IPS-15b (cell line): ENCODE measurements at regions not wholly inside any gene's neighbourhood (a gene's known extent, or its start where the extent isn't known, plus 50 kb on each side); places are given as distances from the start of the nearest gene placed in this dataset.
"Not testable (repeated sequence)": the region's sequence is repeated elsewhere in the genome, so short reads cannot be mapped to it uniquely, and the experiment has no call there.

Experiments used
- H3K27me3 ChIP-seq: one replicate; pipeline ENCODE4 v1.6.1; 2013; ENCODE audit warnings: low read length; ENCODE audit not compliant: control insufficient read depth, insufficient read depth
- H3K36me3 ChIP-seq: one replicate; pipeline ENCODE4 v1.6.1; 2013; ENCODE audit warnings: low read length; ENCODE audit not compliant: control insufficient read depth, insufficient read depth
- H3K4me1 ChIP-seq: one replicate; pipeline ENCODE4 v1.6.1; 2013; ENCODE audit warnings: mild to moderate bottlenecking, low read length; ENCODE audit not compliant: control insufficient read depth, insufficient read depth
- H3K4me3 ChIP-seq: one replicate; pipeline ENCODE4 v1.5.1; 2013; ENCODE audit warnings: low read depth, low read length
- H3K9ac ChIP-seq: one replicate; pipeline ENCODE4 v1.6.1; 2013; ENCODE audit warnings: low read depth, mild to moderate bottlenecking, low read length
- H3K9me3 ChIP-seq: one replicate; pipeline ENCODE4 v1.6.1; 2013; ENCODE audit warnings: mild to moderate bottlenecking, low read length; ENCODE audit not compliant: control insufficient read depth, insufficient read depth

GRCh38 chr4:19556276-19556675 is 695.4 kb upstream of the SLIT2 start:
- H3K9ac ChIP-seq, H3K4me3 ChIP-seq, H3K36me3 ChIP-seq, H3K9me3 ChIP-seq, H3K4me1 ChIP-seq, H3K27me3 ChIP-seq: not testable (repeated sequence)

- H3K9me3 ChIP-seq: no peaks in the 10 kb centered on the region
- no peaks in the 10 kb centered on the region for H3K27me3 ChIP-seq
- no peaks in the 10 kb centered on the region for H3K4me1 ChIP-seq
Observed at GRCh38 chr4:19547463-19547862, 704.2 kb upstream of the SLIT2 start.

GRCh38 chr4:19544446-19545125 is 707.1 kb upstream of the SLIT2 start:
- Histone ChIP-seq H3K4me1 (no peaks in the 10 kb centered on the region), H3K4me3 (no peak overlapping the region), H3K36me3 (no peaks in the 10 kb centered on the region), H3K9ac (no peak overlapping the region), H3K27me3 (no peaks in the 10 kb centered on the region), H3K9me3 (no peaks in the 10 kb centered on the region)

More at GRCh38 chr4:19547463-19547862, 704.2 kb upstream of the SLIT2 start:
- H3K4me3 ChIP-seq: no peak overlapping the region
- no peaks in the 10 kb centered on the region for H3K36me3 ChIP-seq
- no peak overlapping the region for H3K9ac ChIP-seq

GRCh38 chr4:19540859-19541540 is 710.7 kb upstream of the SLIT2 start:
- H3K9ac ChIP-seq: no peak overlapping the region
- H3K4me3 ChIP-seq: no peak overlapping the region
- H3K27me3 ChIP-seq: no peaks in the 10 kb centered on the region
- H3K9me3 ChIP-seq: no peaks in the 10 kb centered on the region
- no peaks in the 10 kb centered on the region for H3K36me3 ChIP-seq
- no peaks in the 10 kb centered on the region for H3K4me1 ChIP-seq

DNA sequence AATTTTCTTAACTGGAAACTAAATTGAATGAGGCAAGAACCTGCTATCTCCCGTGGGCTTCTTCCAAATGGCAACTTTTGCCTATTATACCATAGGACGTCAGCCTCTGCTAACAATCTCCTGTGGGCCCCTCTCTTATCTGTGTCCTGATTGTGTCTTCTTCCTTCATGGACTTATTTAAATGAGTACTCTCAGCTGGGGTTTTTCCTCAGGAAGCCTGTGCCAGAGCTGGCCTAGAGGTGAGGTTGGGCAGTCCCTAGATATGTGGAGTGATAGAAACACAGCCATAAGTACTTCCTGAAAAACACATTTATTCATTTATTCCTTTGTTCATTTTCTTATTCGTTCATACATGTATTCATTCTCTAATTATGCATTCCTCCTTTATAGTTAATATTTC is 712.5 kb upstream of the SLIT2 start:
- no peak overlapping the region for H3K4me3 ChIP-seq
- H3K27me3 ChIP-seq: no peaks in the 10 kb centered on the region
- H3K9me3 ChIP-seq: no peaks in the 10 kb centered on the region
- no peaks in the 10 kb centered on the region for H3K36me3 ChIP-seq
- no peak overlapping the region for H3K9ac ChIP-seq
- no peaks in the 10 kb centered on the region for H3K4me1 ChIP-seq

- Histone ChIP-seq H3K27me3 (no peaks in the 10 kb centered on the region), H3K36me3 (no peaks in the 10 kb centered on the region), H3K9ac (no peak overlapping the region), H3K9me3 (no peaks in the 10 kb centered on the region), H3K4me1 (no peaks in the 10 kb centered on the region), H3K4me3 (no peak overlapping the region)
Observed at GRCh38 chr4:19534159-19534558, 717.5 kb upstream of the SLIT2 start.

- H3K4me1 ChIP-seq: no peaks in the 10 kb centered on the region
- H3K9ac ChIP-seq: no peak overlapping the region
- H3K9me3 ChIP-seq: no peaks in the 10 kb centered on the region
- no peak overlapping the region for H3K4me3 ChIP-seq
- H3K36me3 ChIP-seq: no peaks in the 10 kb centered on the region
- no peaks in the 10 kb centered on the region for H3K27me3 ChIP-seq
Observed at GRCh38 chr4:19531906-19532848, 719.5 kb upstream of the SLIT2 start.

DNA sequence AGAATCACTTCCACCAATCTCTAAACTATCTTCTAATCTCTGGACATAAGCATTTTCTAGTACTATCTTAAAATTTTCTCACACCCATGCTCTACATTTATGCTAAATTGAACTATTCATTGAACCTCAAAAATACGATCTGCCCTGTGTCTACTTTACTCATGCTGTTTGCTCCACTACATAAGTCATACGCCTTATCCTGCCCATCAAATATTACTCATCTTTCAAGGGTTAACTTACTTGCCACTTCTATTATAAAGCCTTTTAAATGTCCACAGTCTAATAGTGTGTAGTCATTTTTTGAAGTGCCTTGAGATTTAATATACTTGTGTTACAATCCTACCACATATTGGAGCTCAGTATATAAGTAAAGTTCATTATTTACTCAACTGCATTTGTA is 727.7 kb upstream of the SLIT2 start:
- H3K9ac ChIP-seq: no peak overlapping the region
- no peak overlapping the region for H3K4me3 ChIP-seq
- no peaks in the 10 kb centered on the region for H3K4me1 ChIP-seq
- no peaks in the 10 kb centered on the region for H3K36me3 ChIP-seq
- H3K27me3 ChIP-seq: no peaks in the 10 kb centered on the region
- H3K9me3 ChIP-seq: no peaks in the 10 kb centered on the region

DNA sequence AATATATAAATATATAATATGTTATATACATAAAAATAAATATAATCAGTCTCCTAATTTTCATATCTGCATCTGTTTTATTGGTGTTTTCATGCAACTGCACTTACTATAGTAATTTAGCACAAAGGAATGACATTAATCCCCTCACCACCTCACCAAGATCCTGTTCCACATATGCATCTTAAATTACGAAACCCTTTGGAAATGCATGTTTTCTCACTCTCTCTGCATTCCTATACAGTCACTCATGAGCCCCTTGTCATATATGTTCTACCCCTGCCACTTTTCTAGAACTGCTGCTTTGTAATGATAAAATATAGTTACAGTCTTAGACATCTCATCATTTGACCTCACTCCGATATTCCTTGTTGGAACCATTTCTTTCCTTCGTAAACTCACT is 728.7 kb upstream of the SLIT2 start:
- Histone ChIP-seq H3K36me3 (no peaks in the 10 kb centered on the region), H3K4me3 (no peak overlapping the region), H3K4me1 (no peaks in the 10 kb centered on the region), H3K9me3 (no peaks in the 10 kb centered on the region), H3K9ac (no peak overlapping the region), H3K27me3 (no peaks in the 10 kb centered on the region)

DNA sequence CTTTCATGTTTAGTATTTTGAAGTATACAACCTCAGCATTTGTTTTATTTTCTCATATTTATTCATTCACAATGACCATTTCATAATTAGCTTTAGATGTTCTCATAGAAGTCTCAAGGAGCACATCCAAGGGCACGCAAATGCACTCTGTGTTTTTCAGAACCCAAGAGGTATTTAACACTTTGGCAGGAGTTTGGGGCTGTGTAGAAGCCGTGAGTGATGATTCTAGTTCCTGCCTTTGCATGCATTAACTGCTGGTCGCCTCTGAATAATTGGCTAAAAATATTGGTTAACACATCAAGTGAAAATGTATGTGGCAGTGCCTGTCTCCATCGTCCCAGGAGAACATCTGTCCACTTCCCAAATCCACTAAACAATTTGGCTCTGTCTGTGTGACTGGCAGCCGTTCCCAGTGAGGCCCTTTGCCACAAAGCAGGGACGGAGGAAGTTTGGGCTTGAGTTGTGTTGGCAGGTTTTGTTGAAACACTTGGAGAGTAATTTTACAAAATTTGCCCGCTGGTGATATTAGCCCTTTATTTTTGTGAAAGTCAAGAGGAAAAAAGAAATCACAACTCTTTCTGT is 730.7 kb upstream of the SLIT2 start:
- no peaks in the 10 kb centered on the region for H3K9me3 ChIP-seq
- no peak overlapping the region for H3K9ac ChIP-seq
- H3K4me1 ChIP-seq: no peaks in the 10 kb centered on the region
- H3K36me3 ChIP-seq: no peaks in the 10 kb centered on the region
- H3K4me3 ChIP-seq: no peak overlapping the region
- H3K27me3 ChIP-seq: no peaks in the 10 kb centered on the region

DNA sequence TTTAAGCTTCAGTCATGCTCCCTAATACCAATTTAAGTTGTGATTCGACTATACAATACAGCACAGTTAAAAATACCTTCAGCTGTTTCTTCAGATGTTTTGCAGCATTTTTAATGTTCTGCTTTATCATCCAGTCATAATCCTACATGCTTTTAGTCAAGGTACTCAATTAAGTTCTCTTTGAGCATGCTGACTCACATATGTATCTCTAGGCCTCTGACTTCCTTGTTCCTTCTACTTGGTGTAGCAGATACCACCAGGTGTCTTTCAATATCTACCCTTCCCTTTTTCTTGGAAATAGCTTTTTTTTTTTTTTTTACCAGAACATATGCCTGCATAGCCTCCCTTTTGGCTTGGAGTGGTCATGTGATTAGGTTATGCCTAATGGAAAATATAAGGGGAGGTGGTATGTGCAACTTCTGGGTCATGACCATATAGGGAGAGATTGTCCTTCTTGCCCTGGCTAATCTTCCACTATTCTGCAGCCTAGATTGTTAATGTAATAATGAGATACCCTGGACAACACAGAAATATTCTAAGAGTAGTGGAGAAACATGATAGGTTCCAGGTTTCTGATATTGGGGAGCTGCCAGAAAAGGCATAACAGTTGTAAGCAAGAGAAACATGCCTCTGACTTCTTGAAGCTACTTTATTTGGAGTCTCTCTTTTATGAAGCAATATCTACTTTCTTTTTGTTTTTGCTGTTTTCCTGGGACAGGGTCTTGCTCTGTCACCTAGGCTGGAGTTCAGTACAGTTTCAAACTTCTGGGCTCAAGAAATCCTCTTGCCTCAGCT is 737.2 kb upstream of the SLIT2 start:
- H3K4me3 ChIP-seq: no peak overlapping the region
- H3K9ac ChIP-seq: no peak overlapping the region
- no peaks in the 10 kb centered on the region for H3K4me1 ChIP-seq
- no peaks in the 10 kb centered on the region for H3K36me3 ChIP-seq
- no peaks in the 10 kb centered on the region for H3K9me3 ChIP-seq
- H3K27me3 ChIP-seq: no peaks in the 10 kb centered on the region
